GM21723 (cell line): ENCODE measurements at regions not wholly inside any gene's neighbourhood (a gene's known extent, or its start where the extent isn't known, plus 50 kb on each side); places are given as distances from the start of the nearest gene placed in this dataset.
"Not testable (repeated sequence)": the region's sequence is repeated elsewhere in the genome, so short reads cannot be mapped to it uniquely, and the experiment has no call there.

Experiments used
- ATAC-seq: cut with Tn5 transposase; IDR thresholded peaks from one replicate; pipeline ENCODE4 v1.9.1; 2021; ENCODE audit warnings: mild to moderate bottlenecking, moderate library complexity; ENCODE audit not compliant: unreplicated experiment

- ATAC-seq = no peak
Observed at GRCh38 chr16:31718998-31719397, 154.6 kb upstream of the ZNF267 start.

DNA sequence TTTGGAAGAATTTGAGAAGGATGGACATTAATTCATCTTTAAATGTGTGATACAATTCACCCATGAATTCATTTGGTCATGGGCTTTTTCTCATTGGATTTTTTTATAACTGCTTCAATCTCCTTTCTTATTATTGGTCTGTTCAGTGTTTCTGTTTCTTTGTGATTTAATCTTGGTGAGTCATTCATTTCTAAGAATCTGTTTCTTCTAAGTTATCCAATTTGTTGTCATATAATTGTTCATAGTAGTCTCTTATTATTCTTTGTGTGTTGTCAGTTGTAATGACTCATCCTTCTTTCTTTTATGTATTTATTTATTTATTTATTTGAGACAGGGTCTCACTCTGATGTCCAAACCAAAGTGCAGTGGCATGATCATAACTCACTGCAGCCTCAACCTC lies 146.1 kb upstream of the ZNF267 start:
- ATAC-seq = no peak

DNA sequence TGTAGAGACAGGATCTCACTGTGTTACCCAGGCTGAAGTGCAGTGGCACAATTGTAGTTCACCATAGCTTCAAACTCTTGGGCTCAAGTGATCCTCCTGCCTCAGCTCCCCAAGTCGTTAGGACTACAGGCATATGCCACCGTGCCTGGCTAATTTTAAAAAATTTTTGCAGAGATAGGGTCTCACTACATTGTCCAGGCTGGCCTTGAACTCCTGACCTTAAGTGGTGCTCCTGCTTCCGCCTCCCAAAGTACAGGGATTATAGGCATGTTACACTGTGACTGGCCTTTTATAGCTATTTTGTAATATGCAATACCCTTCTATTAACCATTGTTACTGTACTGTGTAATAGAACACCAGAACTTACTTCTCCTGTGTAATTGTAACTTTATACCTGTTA lies 139.3 kb upstream of the ZNF267 start:
- ATAC-seq = no peak

GRCh38 chr16:31745098-31745497 lies 128.5 kb upstream of the ZNF267 start:
- ATAC-seq = not testable (repeated sequence)

DNA sequence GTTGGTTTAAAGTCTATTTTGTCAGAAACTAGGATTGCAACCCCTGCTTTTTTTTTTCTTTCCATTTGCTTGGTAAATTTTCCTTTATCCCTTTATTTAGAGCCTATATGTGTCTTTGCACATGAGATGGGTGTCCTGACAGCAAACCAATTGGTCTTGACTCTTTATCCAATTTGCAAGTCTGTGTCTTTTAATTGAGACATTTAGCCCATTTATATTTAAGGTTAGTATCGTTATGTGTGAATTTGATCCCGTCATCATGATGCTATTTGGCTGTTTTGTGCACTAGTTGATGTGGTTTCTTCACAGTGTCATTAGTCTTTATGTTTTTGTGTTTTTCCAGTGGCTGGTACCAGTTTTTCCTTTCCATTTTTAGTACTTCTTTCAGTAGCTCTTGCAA lies 127.7 kb upstream of the ZNF267 start:
- no peak for ATAC-seq

DNA sequence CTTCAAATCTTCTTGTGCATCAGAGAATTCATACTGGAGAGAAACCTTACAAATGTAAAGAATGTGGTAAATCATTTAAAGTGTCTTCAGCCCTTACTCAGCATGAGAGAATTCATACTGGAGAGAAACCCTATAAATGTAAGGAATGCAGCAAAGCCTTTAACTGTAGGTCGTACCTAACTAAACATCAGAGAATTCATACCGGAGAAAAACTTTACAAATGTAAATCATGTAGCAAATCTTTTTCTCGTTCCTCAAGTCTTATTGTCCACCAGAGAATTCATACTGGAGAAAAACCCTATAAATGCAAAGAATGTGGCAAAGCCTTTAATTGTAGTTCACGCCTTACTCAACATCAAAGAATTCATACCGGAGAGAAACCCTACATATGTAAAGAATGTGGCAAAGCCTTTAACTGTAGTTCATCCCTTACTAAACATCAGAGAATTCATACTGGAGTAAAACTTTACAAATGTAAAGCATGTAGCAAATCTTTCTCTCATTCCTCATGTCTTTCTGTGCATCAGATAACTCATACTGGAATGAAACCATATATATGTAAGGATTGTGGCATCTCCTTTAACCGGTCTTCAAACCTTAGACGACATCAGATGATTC lies 118.5 kb upstream of the ZNF267 start:
- ATAC-seq = no peak

GRCh38 chr16:31764103-31764502 lies 109.5 kb upstream of the ZNF267 start:
- no peak for ATAC-seq

GRCh38 chr16:31767267-31767666 lies 106.3 kb upstream of the ZNF267 start:
- ATAC-seq = no peak

GRCh38 chr16:31780342-31780741 lies 93.3 kb upstream of the ZNF267 start:
- no peak for ATAC-seq

DNA sequence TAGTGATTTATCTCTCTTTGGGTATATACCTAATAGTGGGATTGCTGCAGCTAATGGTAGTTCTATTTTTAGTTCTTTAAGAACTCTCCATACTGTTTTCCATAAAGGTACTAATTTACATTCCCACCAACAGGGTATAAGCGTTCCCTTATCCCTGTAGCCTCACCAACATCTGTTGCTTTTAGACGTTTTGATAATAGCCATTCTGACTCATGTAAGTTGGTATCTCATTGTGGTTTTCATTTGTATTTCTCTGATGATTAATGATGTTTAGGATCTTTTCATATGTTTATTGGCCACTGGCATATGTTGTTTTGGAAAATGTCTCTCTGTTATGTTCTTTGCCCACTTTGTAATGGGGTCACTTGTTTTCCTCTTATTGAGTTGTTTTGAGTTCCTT lies 88.5 kb upstream of the ZNF267 start:
- ATAC-seq = no peak

GRCh38 chr16:31807086-31807485 lies 66.5 kb upstream of the ZNF267 start:
- ATAC-seq = no peak

DNA sequence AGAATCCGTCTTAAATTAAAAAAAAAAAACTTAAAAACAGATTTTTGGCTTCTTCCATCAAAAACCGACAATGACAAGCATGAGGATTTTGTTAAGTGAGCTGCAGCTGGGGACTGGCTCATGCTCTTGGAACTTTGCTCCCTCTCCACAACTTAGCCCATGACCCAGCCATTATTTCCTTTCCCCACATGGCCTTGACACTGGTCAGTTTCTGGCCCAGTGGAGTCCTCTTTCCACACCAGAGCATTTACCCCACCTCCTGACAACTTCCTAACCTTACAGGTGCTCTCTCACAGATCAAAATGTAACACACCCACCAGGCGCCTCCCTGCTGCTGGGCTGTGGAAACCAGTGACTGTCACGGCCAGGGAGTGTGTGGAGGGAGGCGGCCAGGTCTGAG lies 62.7 kb upstream of the ZNF267 start:
- no peak for ATAC-seq

DNA sequence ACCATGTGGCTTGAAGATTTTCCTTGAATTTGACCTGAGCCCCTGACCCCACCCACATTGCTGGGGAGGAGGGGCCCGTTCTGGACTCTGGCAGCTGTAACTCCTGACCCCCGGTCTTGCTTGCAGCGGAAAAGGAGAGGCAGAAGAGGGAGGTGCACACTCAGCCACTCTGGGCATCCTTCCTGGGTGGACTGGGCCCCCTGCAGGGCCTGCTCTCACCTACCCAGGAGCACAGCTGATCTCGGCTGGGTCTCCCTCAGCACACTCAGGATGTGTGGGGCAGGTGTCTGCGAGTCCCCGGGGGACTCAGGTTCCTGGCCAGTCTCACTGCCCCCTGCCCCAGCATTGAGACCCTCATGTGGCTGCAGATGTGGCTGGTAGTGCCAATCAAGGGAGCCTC lies 57.5 kb upstream of the ZNF267 start:
- ATAC-seq = not testable (repeated sequence)

DNA sequence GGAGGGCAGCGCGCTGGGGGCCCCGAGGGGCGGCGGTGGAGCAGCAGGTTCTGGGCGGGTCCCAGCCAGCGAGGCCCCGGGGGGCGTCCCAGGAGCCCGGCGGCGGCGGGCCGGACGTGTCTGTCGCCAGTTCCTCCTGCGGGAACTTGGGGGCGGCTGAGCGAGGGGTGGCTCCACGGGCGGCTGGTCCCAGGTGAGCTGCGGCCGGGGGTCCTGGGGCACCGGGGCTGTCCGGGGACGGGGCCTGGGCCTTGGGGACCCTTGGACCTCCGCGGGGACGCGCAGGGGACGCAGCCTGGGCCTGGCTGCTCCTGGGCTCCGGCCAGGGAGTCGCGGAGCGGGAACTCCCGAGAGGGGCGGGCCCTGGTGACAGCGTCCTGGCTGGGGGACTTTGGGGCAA lies 54.2 kb upstream of the ZNF267 start:
- ATAC-seq = no peak

GRCh38 chr16:31819948-31820347 lies 53.7 kb upstream of the ZNF267 start:
- ATAC-seq = no peak
